Neural progenitor cell (in vitro differentiated cells): ENCODE measurements at regions not wholly inside any gene's neighbourhood (a gene's known extent, or its start where the extent isn't known, plus 50 kb on each side); places are given as distances from the start of the nearest gene placed in this dataset.

ENCODE experiments used
- CTCF ChIP-seq: fragments of 200-600 bp; sonication (generic); IDR thresholded peaks from 2 replicates; pipeline ENCODE4 v1.5.1; 2017; ENCODE audit warnings: antibody characterized with exemption, mild to moderate bottlenecking
- EZH2 ChIP-seq: fragments of 200-600 bp; sonication (generic); IDR thresholded peaks from 2 replicates; pipeline ENCODE4 v1.6.1; 2017; ENCODE audit warnings: antibody characterized with exemption, mild to moderate bottlenecking, moderate library complexity

DNA sequence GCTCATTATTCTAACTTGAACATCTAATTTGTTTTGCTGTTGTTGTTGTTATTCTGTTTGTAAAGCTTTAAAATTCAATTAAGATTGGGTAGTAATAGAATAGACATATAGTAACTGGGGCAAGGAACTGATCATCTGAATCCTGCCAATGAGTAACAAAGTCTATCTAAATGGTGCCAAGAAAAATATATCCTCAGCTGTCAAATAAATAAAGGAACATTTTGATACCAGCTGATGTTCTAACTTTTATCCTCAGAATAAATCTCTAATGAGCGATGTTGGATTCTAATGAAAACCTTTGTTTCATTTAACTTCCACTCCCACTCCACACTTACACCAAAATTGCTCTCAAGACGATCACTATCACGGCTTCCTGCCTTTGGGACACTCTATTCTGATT lies 210.9 kb downstream of the TINAG start:
- TF ChIP-seq CTCF, result no peak
- no peak for TF ChIP-seq EZH2
